GM10266 (cell line): ENCODE measurements at regions not wholly inside any gene's neighbourhood (a gene's known extent, or its start where the extent isn't known, plus 50 kb on each side); places are given as distances from the start of the nearest gene placed in this dataset.

Experiments
- DNase-seq: peaks from one replicate; pipeline ENCODE4 v3.0.0; 2012; ENCODE audit errors: extremely low spot score
- TF ChIP-seq, protein P1 (sequence below): IDR thresholded peaks from 2 replicates; pipeline ENCODE4 v1.5.1; 2012; ENCODE audit warnings: mild to moderate bottlenecking, low read depth; ENCODE audit not compliant: control insufficient read depth, insufficient read depth; ENCODE audit errors: missing control alignments

GRCh38 chr4:83993774-83994173 lies 457.9 kb downstream of the GPAT3 start:
- TF ChIP-seq, protein P1, sequence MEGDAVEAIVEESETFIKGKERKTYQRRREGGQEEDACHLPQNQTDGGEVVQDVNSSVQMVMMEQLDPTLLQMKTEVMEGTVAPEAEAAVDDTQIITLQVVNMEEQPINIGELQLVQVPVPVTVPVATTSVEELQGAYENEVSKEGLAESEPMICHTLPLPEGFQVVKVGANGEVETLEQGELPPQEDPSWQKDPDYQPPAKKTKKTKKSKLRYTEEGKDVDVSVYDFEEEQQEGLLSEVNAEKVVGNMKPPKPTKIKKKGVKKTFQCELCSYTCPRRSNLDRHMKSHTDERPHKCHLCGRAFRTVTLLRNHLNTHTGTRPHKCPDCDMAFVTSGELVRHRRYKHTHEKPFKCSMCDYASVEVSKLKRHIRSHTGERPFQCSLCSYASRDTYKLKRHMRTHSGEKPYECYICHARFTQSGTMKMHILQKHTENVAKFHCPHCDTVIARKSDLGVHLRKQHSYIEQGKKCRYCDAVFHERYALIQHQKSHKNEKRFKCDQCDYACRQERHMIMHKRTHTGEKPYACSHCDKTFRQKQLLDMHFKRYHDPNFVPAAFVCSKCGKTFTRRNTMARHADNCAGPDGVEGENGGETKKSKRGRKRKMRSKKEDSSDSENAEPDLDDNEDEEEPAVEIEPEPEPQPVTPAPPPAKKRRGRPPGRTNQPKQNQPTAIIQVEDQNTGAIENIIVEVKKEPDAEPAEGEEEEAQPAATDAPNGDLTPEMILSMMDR: no peak
- DNase-seq: no peak

- DNase-seq: no peak
- TF ChIP-seq, protein P1: no peak
Measured at GRCh38 chr4:83989835-83990234, 453.9 kb downstream of the GPAT3 start.

- DNase-seq: no peak
Measured at GRCh38 chr4:83981156-83981555, 445.2 kb downstream of the GPAT3 start.

GRCh38 chr4:83979773-83980172 lies 443.9 kb downstream of the GPAT3 start:
- DNase-seq: no peak
- TF ChIP-seq, protein P1: no peak

More at GRCh38 chr4:83981156-83981555, 445.2 kb downstream of the GPAT3 start:
- TF ChIP-seq, protein P1: no peak

DNA sequence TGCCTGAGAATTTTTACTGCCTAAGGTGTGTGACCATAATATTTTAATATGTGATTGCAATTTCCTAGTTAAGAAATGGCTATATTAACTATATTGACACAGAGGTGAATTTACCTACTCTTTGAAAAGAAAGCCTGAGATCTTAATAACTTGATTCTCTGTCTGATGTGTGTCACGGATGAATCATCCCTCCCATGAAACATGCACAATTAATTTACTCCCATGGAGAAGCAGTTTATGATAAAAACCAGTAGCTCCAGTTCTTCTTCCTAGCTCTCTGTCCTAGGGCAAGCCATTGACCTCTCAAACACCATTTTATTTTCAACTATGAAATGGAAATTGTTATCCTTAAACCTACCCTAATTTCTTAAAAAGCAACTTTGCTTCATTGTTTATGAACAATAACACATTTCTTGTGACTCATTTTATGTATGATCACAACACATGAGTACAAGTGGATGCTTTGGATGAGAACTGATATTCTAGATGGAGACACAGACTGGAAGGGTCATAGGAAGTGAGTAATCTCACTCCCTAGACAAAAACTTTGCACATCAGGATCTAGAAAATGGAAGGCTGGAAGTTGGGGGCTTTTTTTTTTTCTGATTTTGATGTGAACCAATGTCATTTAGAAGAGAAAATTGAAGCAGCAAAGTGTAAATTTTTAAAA lies 438.3 kb downstream of the GPAT3 start:
- TF ChIP-seq, protein P1: no peak
- DNase-seq: no peak

GRCh38 chr4:83964996-83965541 lies 429.2 kb downstream of the GPAT3 start:
- DNase-seq: no peak
- TF ChIP-seq, protein P1: no peak

DNA sequence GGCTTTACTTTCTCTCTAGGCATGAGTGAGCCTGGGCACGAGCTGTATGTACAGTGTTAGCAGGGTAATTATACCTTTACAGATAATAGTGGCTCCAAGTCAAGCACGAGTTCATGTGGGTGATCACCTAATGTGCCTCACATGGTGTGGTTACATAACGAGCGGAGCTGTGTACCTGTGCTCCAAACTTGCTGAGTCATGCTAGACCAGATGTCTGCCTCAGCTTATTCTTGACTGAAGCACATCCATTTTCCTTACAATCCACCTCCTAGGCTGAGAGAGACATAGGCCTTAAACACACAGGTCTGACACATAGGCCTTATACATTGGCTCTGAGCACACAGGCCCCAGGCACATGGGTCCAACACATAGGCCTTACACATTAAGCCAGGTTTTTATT lies 426.6 kb downstream of the GPAT3 start:
- TF ChIP-seq, protein P1: no peak
- no peak for DNase-seq
